Middle frontal gyrus (tissue), 1 donor: ENCODE measurements at regions not wholly inside any gene's neighbourhood (a gene's known extent, or its start where the extent isn't known, plus 50 kb on each side); places are given as distances from the start of the nearest gene placed in this dataset.

Source experiments
- DNase-seq: peaks from one replicate; pipeline ENCODE4 v3.0.0-alpha.2; 2015; ENCODE audit warnings: low spot score; ENCODE audit errors: extremely low spot score

DNA sequence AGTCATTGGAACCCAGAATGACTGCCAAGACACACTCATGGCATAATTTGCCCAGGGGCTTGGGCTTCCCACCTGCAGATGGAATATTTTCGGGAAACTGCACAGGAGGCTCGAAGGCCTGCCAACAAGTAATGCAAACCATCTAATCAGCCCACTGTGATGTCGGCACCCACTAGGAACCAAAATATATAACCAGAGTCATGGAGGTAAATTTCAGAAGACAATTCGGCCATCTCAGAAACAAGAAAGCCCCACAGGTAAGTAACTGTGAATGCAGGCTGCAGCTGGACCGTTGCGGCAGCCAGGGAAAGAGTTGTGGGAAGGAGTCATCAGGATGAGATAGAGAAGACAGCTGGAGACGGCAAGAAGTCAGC lies 264.4 kb downstream of the SYK start:
- DNase-seq: no peak

DNA sequence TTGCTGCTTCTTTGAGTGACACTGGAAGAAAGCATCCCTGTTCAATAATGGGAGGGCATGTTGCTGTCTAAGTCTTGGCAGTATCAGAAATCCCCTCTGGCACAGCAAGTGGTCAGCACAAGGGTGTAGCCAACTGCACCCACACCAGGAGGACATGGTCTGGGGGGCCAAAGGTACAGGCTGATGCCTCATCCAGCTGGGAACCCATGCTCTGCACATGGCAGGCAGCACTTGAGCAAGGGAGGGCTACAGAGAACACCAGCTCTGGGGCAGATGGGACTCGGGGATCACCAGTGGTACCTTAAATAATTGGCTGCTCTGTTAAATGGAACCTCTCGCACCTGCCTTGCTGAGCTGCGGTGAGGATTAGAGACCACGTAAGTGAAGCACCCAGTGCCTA lies 265.2 kb downstream of the SYK start:
- no peak for DNase-seq

GRCh38 chr9:91067306-91067860 lies 265.8 kb downstream of the SYK start:
- no peak for DNase-seq

GRCh38 chr9:91071184-91071990 lies 269.8 kb downstream of the SYK start:
- no peak for DNase-seq

DNA sequence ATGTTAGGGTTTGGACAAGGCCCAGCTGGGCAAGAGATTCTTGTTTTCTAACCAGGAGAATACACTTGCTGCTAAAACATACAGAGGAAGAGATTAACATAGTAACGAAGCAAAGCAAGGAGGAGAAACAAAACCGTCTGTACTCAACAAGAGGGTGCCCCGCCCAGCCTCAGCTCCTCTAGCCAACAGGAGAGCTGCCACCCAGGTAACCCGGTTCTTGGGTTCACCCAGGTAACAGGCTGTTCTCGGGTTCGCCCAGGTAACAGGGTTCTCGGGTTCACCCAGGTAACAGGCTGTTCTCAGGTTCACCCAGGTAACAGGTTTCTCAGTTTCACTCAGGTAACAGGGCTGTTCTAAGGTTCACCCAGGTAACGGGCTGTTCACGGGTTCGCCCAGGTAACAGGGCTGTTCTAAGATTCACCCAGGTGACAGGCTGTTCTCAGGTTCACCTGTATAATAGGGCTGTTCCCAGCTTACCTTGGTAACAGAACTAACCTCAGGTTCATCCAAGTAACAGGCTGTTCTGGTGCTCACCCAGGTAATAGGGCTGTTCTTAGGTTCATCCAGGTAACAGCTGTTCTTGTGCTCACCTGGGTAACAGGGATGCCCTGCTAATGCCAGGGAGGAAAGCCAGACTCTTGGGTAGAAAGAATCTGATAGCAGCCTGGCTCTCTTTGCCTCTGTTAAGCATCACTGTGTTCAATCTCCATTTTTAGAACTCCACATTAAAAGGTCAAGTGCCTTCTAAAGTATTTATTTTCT lies 271.6 kb downstream of the SYK start:
- DNase-seq: no peak

- no peak for DNase-seq
Observed at GRCh38 chr9:91073811-91074771, 272.5 kb downstream of the SYK start.

DNA sequence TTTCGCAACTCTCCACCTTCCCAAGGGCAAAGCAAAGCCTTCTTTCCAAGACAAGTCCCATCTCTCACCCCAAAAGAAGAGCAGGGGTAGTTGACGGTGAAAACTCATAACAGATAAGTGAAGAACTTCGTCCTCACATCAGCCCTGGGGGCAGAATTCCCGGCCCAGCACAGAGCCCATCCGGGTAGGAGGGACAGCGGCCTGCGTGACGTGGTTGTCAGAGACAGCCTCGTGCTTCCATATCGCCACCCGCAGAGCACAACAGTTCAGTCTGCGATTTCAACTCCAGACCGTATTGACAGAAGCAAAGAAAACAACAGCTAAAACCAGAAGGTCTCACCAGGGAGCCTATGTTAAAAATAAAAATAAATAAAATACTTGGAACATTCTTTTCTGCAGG lies 273.2 kb downstream of the SYK start:
- DNase-seq: no peak

GRCh38 chr9:91075279-91075678 lies 273.7 kb downstream of the SYK start:
- DNase-seq: no peak

- DNase-seq: no peak
Observed at GRCh38 chr9:91077624-91078368, 276.2 kb downstream of the SYK start.

DNA sequence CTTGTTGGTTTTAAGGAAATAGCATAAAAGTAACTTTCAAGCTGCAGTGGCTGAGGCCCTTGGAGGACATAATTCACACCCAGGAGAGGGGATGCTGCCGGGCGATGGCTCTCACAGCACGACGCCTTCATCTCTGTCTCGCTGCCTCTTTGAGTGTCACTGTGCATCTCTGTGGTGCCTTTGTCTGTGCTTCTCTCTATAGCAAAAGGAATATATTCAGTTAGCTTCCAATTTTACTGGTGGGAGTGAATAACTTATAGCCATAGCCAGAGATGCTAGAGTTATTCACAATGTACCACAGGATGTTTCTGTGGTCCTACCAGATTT lies 276.7 kb downstream of the SYK start:
- DNase-seq: no peak

DNA sequence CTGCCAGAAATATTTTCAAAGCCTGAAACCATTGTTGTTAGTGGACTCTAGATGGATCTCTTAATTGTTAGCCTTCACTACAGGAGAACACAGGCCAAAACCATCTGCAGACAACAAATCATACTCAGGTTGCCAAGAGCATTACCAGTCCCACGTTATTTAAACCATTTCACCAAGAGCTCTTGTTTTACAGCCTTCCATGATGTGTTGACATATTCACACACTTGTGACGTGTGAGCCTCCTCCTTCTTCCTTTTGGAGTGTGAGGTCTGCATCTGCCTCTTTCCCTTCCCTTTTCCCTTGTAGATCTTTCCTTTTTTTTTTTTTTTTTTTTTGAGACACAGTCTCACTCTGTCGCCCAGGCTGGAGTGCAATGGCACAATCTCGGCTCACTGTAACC lies 279.0 kb downstream of the AUH start:
- no peak for DNase-seq

GRCh38 chr9:91084896-91085516 lies 276.7 kb downstream of the AUH start:
- no peak for DNase-seq

DNA sequence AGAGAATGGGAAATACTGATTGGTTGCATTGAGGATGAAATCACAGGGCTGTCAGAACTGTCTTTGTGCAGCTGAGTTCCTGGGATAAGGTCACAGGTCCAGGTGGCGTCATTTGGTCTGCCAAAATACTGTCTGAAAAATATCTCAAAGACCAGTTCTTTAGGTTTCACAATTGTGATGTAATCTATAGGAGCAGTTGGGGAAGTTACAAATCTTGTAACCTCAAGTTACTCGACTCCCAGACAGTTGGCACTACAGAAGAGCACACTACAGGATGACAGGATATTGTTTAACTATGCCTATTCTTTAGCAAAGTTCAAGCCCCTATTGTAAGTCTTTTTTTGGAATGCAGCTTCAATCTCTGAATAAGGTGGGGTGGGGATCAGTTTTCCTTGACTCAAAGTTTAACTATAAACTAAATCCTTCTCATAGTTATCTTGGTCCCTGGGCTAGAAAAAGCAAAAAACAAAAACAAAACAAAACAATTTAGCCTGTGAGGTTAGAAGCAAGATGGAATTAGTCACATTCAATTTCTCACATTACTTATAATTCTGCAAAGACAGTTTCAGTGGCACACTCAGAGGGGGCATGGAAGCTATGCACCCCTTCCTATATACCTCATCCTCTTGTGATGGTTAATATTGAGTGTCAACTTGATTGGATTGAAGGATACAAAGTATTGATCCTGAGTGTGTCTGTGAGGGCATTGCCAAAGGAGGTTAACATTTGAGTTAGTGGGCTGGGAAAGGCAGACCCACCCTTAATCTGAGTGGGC lies 276.0 kb downstream of the AUH start:
- DNase-seq: no peak

DNA sequence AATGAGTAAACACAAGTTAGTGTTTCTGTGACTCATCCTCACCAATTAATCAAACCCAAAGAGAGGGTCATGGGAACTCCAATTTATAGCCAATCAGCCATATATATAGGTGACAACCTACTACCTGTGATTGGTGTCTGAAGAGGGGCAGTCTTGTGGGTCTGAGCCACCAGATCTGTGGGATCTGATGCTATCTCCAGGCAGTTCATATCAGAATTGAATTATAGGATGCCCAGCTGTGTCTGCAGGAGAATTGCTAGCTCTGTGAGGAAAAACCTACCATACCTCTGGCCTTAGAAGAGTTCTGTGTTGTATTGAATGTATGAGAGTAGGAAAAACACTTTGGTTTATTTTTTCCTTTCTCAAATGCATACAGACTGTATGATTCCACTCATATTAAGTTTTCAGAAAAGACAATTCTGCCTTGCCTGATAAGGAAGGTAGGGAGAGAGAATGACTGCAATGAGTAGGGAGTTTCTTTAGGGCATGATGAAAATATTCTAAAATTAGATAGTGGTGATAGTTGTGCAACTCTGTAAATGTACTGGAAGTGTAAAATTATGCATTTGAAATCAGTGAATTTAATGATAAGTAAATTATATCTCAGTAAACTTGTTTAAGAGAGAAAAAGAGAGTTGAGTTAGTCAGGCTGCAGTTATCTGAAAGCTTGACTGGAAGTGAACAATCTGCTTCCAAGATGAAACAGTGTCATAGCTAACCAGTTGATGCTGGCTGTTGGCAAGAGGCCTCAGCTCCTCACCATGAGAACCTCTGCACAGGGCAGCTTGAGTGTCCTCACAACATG lies 274.9 kb downstream of the AUH start:
- no peak for DNase-seq

GRCh38 chr9:91087462-91087759 lies 274.3 kb downstream of the AUH start:
- no peak for DNase-seq

DNA sequence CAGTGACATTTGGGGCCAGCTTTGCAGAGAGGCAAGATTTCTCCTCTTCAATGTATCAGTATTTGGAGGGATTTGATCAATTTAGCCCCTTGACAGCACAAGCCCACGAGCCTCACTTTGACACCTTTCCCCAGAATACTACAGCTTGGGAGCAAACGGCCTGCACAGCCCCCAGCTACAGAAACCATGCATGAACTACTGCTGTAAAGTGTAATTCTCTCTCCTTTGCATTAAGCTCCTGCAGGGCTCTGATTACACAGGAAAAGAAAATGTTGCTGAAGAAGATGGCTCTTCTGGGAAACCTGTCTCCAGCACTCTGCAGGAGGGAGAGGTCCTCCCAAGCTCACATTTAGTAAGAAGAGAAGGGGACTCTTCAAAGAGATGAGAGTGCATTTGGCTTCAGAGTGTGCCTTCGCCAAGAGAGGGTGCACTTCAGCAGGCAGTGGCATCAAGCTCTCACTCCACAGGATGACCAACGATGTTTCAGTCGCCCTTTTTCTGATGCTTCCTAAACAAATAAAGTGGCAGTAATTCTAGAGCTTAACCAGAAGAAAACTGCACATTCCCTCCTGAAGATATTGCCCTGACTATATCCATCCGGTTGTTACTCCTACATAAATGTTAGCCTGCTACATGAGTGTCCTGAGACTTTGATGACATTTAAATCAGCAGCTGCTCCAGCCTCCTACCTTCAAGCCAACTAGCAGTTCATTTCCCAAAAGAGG lies 272.2 kb downstream of the AUH start:
- DNase-seq: no peak

DNA sequence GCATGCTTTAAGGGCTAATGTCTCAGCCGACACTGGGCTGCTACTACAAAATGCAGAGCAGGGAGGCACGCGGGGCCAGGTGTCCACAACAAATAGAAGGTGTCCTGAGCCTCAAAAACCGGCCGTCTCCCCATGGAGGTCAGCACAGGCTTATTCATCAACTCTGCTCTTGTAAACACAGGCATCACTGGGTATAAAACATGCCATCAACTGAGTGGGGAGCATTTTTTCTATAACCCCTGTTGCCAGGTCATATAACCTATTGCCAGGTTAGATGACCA lies 271.6 kb downstream of the AUH start:
- DNase-seq: no peak

DNA sequence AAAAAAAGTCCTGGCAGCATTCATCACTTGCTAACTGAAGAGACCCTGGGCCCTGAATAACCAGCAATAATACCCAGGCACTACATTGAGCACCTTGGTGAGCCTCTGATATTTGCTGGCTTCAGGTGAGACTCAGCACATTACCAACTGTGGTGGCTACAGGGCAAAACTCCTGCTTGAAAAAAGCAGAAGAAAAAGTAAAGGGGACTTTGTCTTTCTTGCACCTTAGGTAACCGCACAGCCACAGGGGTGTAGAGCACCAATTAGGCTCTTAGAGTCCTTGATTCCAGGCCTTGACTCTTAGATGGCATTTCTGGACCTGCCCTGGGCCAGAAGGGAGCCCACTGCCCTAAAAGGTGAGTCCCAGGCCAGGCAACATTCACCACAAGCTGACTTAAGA lies 269.5 kb downstream of the AUH start:
- DNase-seq: no peak
